ENCODE measurements at regions not wholly inside any gene's neighbourhood (a gene's known extent, or its start where the extent isn't known, plus 50 kb on each side); places are given as distances from the start of the nearest gene placed in this dataset.

DNA sequence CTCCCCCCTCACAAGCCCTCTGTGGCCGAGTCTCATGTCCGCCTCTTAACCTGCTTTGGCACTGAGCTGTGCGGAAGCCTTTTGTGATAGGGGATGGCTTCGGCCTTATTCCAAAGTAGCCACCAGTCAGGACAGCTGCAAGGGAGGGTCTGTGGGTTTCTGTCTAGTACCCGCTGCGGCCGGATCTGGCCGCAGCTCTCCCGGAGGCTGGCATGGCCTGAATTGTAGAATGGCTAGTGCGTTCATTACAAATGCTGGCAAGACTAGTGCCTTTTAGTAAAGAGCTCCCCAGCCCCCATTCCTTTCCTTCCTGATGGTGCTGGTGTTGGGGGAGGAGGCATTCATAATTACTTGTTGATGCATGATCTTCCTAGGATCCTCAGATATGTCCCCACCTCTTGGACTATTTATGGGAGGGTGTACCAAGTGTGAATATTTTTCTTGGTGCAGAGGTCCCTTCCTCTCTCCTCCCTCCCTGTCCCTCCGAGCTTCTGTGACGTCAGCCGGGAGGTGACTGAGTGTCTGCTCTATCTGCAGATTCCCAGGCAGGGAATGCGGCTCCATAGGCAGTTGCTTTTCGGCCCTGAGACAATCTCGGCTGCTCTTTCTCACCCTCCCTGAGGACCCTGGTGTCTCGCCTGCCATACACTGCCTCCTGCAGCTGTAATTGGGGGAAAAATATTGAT, 108.7 kb upstream of the E2F8 start:
- H3K9me3 ChIP-seq (ENCODE audit: control insufficient read depth, insufficient read depth, low read length), result no peaks in the 10 kb centered on the region; the same call in 1 of the 2 replicates
- peaks cover 11% of the 10 kb centered on the region; the same call in 1 of the 2 replicates for H3K4me1 ChIP-seq (ENCODE audit: insufficient read depth, low read length)
- no peaks in the 10 kb centered on the region for H3K36me3 ChIP-seq (ENCODE audit: insufficient read depth, low read length)
- H3K9ac ChIP-seq (ENCODE audit: low read depth, low read length), result no peak overlapping the region

DNA sequence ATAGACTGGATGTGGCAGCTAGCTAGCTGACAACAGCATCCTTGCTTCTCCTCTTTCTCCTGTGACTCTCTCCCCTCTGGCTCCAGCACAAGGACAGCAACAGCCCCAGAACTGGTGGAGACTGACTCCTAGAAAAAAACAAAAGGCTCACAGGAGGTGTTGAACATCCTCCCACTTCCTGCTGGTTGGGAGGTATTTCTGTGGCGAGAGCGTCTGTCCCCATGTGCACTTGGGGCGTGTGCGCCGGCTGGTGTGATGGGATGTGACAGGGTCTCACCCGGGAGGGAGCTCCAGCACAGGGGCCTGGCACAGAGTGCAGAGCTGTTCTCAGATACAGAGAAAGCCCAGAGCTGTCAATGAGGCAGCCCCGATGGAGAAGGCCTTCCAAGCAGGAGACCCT, 107.2 kb upstream of the E2F8 start:
- H3K9ac ChIP-seq (ENCODE audit: low read depth, low read length), result no peak overlapping the region

DNA sequence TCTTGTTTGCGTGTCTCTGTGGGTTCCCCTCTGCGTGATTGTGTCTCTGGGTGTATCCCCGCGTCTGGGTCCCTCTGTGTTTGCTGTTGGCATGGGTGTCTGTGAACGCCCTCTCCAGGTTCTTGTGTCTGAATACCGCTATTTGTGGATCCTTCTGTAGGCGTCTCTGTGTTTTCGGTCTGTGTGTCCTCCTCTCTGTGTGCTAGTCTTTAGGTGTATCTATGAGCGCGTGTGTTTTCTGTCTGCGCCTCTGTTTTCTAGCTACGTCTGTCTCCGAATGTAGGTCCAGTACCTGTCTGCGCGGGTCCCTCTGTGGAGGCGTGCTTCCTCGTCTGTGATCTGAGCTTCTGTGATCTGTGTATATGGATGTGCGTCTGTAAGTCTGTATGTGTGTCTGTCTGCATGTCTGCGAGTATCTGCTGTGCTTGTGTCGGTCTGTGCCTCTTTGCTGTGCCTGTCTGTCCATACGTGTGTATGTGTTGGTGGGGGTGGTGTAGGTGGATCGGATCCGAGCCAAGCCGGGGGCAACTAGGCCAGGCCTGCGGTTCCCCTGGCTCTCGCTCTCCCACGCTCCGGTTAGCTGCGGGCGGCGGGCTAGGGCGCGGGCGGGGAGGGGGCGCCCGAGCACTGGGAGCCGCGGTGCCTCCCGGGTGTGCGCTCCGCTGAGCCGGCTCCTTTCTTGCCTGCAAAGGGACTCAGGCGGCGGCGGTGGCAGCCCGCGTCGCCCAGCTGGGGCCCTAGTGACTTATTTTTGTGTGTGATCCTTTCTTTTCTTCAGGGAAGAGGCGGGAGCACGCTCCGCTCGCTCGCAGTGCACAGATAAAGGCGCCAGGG, 105.3 kb upstream of the E2F8 start:
- Histone ChIP-seq H3K9me3 (ENCODE audit: control insufficient read depth, insufficient read depth, low read length) (no peaks in the 10 kb centered on the region; the same call in 1 of the 2 replicates), H3K4me1 (ENCODE audit: insufficient read depth, low read length) (peaks cover 11% of the 10 kb centered on the region; the same call in 1 of the 2 replicates), H3K36me3 (ENCODE audit: insufficient read depth, low read length) (no peaks in the 10 kb centered on the region), H3K9ac (ENCODE audit: low read depth, low read length) (peak overlapping the region; percentile 45; the same call in 1 of the 2 replicates)

More for the DNA sequence above, 107.2 kb upstream of the E2F8 start:
- Histone ChIP-seq H3K4me1 (ENCODE audit: insufficient read depth, low read length) (peaks cover 11% of the 10 kb centered on the region; the same call in 1 of the 2 replicates), H3K9me3 (ENCODE audit: control insufficient read depth, insufficient read depth, low read length) (no peaks in the 10 kb centered on the region; the same call in 1 of the 2 replicates), H3K36me3 (ENCODE audit: insufficient read depth, low read length) (no peaks in the 10 kb centered on the region)

DNA sequence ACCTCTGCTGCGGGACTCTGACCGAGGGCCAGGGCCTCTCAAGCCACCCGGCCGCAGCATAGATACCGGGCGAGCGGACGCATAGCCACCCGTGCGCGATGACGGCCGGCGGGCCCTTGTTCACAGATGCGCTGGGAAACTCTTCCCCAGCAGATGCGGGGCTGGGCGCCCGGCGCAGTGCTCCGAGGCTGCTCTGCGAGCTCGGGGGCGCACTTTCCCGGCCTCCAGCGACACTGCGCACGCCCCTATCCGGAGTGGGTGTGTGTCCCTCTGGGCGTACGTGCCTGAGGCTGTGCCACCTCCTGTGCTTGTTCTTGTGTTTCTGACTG, 104.7 kb upstream of the E2F8 start:
- peak overlapping the region; percentile 45; the same call in 1 of the 2 replicates for H3K9ac ChIP-seq (ENCODE audit: low read depth, low read length)
- H3K9me3 ChIP-seq (ENCODE audit: control insufficient read depth, insufficient read depth, low read length), result no peaks in the 10 kb centered on the region; the same call in 1 of the 2 replicates
- H3K4me1 ChIP-seq (ENCODE audit: insufficient read depth, low read length), result peaks cover 11% of the 10 kb centered on the region; the same call in 1 of the 2 replicates
- H3K36me3 ChIP-seq (ENCODE audit: insufficient read depth, low read length), result no peaks in the 10 kb centered on the region

DNA sequence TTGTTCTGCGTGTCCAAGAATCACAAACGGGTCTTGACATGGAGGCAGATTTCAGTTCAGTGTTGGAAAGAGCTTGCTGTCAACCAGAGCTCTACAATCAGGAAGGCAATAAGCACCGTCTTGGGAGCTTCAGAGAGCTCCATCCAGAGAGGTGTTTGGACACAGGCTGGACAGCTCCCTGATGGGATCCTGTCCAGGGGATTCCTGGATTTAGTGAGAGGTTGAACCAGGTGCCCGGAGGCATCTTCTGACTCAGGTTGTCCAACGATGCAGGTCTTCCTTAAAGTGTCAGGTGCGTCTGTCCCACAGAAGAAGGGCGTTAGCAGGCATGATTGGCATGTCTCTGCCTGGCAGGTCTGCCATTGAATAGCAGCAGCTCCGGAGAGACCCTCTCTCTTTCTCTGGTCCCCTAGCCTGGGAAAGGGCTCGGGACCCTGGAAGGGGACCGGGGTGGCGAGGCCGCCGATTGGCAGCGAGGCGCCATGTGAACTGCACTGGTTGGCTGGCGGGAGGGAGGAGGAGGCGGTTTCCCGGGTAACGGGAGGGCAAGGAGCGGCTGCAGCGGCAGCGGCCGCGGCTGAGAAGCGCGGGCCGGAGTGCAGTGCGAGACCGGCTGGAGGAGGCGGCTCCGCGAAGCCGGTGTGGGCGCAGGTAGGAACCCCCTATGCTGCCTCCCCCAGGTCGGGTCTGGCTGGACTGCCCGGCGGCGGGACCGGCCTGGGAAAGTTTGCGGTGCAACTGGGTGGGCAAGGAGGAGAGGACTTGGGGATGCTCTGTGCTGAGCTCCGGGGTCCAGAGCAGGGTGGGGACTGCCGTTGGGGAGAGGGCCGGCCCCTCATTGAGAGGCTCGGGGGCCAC, 104.1 kb upstream of the E2F8 start:
- Histone ChIP-seq H3K9ac (ENCODE audit: low read depth, low read length) (peak overlapping the region; percentile 45; the same call in 1 of the 2 replicates), H3K36me3 (ENCODE audit: insufficient read depth, low read length) (no peaks in the 10 kb centered on the region), H3K9me3 (ENCODE audit: control insufficient read depth, insufficient read depth, low read length) (no peaks in the 10 kb centered on the region; the same call in 1 of the 2 replicates), H3K4me1 (ENCODE audit: insufficient read depth, low read length) (peaks cover 11% of the 10 kb centered on the region; the same call in 1 of the 2 replicates)

DNA sequence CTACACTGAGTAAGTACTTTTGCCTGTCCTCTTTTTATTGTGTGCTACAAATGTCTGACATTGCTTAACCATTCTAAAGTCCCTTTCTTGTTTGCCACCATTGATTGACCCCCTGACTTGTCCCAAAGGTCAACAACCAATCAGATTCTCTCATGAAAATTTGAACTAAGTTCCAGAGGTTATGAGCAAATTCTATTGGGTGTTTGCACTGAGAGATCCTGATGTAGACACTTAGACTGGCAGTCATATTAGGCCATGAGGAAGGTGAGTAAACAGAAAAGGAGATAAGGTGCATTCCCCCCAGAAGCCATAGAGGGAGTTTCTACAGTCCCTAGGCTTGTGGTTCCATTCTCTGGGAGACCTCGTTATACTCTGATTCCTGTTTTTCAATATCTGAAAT, 101.3 kb upstream of the E2F8 start:
- Histone ChIP-seq H3K36me3 (ENCODE audit: insufficient read depth, low read length) (no peaks in the 10 kb centered on the region), H3K4me1 (ENCODE audit: insufficient read depth, low read length) (peaks cover 6% of the 10 kb centered on the region; the same call in 1 of the 2 replicates), H3K9ac (ENCODE audit: low read depth, low read length) (no peak overlapping the region), H3K9me3 (ENCODE audit: control insufficient read depth, insufficient read depth, low read length) (no peaks in the 10 kb centered on the region; the same call in 1 of the 2 replicates)

DNA sequence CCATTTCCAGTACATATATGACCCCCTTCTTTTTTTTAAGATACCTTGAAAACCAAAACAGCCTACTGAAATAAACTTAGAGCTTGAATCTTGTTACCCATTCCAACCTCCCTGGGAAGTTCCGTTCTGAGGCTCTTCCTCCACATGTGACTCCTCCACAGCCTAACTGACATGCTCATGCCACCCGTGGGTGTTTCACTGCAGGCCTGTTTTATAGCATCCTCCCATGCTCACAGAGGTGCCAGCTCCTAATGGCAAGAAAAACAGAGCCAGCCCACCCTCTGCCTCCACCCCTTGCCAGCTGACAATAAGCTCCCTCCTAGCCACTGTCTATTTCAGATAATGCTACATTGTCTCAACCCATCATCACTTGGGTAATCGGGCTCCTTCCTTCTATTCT, 97.6 kb upstream of the E2F8 start:
- Histone ChIP-seq H3K9ac (ENCODE audit: low read depth, low read length) (no peak overlapping the region), H3K36me3 (ENCODE audit: insufficient read depth, low read length) (no peaks in the 10 kb centered on the region), H3K9me3 (ENCODE audit: control insufficient read depth, insufficient read depth, low read length) (no peaks in the 10 kb centered on the region), H3K4me1 (ENCODE audit: insufficient read depth, low read length) (no peaks in the 10 kb centered on the region)

DNA sequence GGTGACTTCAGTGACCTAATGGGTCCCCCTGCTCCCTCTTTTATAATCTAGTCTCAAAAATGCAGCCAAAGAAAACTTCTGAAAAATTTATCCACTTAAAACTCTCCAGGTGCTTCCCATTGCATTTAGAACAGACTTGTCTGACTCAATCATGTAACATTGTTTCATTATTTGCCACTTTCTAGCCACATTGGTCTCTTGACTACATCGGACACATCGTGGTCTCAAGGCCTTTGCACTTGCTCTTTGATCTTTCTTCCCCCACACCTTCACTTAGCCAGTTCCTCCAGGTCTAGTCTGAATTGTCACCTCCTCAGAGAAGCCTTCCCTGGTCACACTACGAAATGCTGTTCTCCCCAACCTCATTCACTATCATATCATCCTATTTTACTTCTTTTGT, 97.0 kb upstream of the E2F8 start:
- Histone ChIP-seq H3K9me3 (ENCODE audit: control insufficient read depth, insufficient read depth, low read length) (no peaks in the 10 kb centered on the region), H3K4me1 (ENCODE audit: insufficient read depth, low read length) (no peaks in the 10 kb centered on the region), H3K9ac (ENCODE audit: low read depth, low read length) (no peak overlapping the region), H3K36me3 (ENCODE audit: insufficient read depth, low read length) (no peaks in the 10 kb centered on the region)

DNA sequence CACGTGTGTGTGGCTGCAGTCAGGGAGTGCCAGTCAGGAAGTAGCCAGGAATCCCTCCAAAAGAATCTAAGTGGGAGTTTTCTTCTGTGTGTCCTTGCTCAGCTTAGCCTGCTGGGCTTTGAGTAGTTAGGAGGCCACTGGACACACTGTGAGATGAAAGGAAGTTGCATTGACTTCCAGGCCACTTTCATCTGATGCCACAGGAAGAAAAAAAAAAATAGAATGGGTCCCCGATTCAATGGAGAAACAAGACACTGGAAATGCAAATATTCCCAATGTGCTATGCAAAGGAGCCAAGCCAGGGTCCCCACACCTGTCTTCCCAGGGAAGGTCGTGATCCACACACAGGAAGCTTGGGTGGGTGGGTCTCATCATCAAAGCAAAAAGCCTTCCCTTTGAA, 95.6 kb upstream of the E2F8 start:
- Histone ChIP-seq H3K4me1 (ENCODE audit: insufficient read depth, low read length) (no peaks in the 10 kb centered on the region), H3K9me3 (ENCODE audit: control insufficient read depth, insufficient read depth, low read length) (no peaks in the 10 kb centered on the region), H3K36me3 (ENCODE audit: insufficient read depth, low read length) (no peaks in the 10 kb centered on the region), H3K9ac (ENCODE audit: low read depth, low read length) (no peak overlapping the region)

DNA sequence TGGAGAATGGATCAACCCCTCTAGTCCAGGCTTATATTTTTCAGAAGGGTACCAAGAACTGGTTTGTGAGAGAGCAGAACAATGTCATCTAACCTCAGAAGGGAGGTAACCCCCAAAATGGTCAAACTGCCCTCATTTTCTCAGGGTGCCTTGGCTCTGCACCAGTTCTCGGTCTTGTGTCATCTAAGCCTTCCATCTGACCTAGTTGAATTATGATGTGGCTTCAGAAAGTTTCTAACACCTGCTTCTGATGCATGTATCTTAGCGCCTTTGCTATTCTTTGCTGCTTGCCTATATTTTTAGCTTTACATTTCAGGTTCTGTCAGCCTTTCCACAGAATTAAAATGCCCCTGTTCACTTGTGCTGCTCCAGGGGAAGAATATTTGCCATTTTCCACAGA, 91.7 kb upstream of the E2F8 start:
- no peak overlapping the region for H3K9ac ChIP-seq (ENCODE audit: low read depth, low read length)
- H3K36me3 ChIP-seq (ENCODE audit: insufficient read depth, low read length), result no peaks in the 10 kb centered on the region
- H3K9me3 ChIP-seq (ENCODE audit: control insufficient read depth, insufficient read depth, low read length), result no peaks in the 10 kb centered on the region
- no peaks in the 10 kb centered on the region for H3K4me1 ChIP-seq (ENCODE audit: insufficient read depth, low read length)

DNA sequence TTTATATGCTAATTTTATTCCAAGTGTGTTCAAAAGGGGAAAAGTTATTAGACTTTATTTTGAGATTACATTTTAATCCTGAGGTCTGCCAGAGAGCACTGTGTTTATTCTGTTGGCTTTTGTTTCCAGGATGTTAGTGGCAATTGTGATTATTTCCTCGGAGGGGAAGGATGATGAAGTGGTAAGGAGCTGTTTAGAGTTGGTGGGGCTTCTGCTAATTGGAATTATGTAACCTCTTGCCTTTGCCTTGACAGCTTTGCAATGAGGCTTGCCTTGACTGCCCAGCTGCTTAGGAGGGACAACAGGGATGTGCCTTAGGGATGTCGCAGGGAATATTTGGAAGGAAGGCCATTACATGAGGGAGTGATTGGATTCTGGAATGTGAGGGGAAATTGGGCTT, 89.7 kb upstream of the E2F8 start:
- Histone ChIP-seq H3K4me1 (ENCODE audit: insufficient read depth, low read length) (no peaks in the 10 kb centered on the region), H3K9ac (ENCODE audit: low read depth, low read length) (no peak overlapping the region), H3K9me3 (ENCODE audit: control insufficient read depth, insufficient read depth, low read length) (no peaks in the 10 kb centered on the region), H3K36me3 (ENCODE audit: insufficient read depth, low read length) (no peaks in the 10 kb centered on the region)

DNA sequence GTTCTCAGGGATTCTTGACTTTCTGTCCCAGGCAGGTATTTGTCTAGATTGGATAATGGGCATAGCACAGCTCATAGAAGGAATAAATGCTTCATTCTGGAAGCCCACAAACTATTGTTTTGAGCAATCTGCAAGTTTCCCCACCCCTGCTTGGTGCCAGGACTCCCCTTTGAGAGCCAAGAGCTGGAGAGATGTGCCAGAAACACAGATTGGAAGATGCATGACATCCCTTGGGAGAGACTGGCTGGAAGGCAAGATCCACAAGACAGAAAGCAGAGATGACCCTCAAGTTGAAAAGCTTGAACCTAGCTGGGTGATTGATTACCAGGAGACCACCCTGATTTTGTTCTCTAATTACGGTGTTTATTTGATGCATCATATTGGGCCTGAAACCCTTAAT, 89.2 kb upstream of the E2F8 start:
- H3K9ac ChIP-seq (ENCODE audit: low read depth, low read length), result no peak overlapping the region
- H3K4me1 ChIP-seq (ENCODE audit: insufficient read depth, low read length), result no peaks in the 10 kb centered on the region
- no peaks in the 10 kb centered on the region for H3K36me3 ChIP-seq (ENCODE audit: insufficient read depth, low read length)
- no peaks in the 10 kb centered on the region for H3K9me3 ChIP-seq (ENCODE audit: control insufficient read depth, insufficient read depth, low read length)

DNA sequence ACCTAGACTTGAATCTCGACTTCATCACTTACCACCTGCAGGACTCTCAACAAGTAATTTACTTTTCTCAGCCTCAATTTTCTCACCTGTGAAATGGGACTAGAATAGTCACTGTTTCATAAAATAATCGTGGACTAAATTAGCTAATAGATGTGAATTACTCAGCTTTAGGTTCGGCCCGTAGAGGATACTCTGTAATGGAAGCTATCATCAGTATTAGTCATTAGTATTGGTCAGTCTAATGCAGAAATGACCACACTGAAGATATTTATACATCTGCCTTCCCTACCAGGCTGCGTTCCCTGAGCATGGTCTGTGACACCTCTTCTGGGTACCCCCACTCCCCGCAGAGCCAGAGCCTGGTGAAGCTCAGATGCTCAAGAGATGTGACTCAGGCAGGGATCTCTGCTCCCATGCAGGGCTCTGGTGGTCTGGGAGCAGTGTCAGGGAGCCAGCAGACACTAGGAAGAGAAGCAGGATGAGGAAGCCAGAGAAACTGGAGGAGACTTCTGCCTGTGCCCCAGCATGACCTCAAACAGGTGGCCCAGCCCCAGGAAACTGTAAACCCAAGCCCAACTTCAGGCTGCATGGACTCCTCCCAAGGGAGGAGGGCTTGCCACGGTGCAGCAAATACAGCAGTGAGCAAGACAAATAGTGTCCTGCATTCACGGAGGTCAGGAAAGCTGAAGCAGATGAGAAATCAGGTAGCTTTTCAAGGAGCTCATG, 88.0 kb upstream of the E2F8 start:
- Histone ChIP-seq H3K9ac (ENCODE audit: low read depth, low read length) (no peak overlapping the region), H3K4me1 (ENCODE audit: insufficient read depth, low read length) (no peaks in the 10 kb centered on the region), H3K36me3 (ENCODE audit: insufficient read depth, low read length) (no peaks in the 10 kb centered on the region), H3K9me3 (ENCODE audit: control insufficient read depth, insufficient read depth, low read length) (no peaks in the 10 kb centered on the region)

DNA sequence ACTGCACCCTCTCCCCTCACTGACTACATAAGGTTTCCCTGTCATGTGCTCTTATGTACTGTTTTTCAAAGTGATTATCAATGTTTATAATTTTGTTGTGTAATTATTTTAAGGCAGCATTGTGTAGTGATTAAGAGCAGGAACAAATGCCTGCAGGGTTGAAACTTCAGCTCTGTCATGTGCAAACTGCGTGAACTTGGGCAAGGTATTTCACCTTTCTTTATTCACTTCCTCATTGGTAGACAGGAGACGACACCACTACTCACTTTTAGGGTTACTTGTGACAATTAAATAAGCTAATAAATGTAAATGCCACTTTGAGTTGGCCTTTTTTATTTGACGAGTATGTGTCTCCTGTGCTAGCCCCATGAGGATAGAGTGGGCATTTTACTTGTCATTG, 86.5 kb upstream of the E2F8 start:
- no peaks in the 10 kb centered on the region for H3K9me3 ChIP-seq (ENCODE audit: control insufficient read depth, insufficient read depth, low read length)
- H3K9ac ChIP-seq (ENCODE audit: low read depth, low read length), result no peak overlapping the region
- H3K4me1 ChIP-seq (ENCODE audit: insufficient read depth, low read length), result no peaks in the 10 kb centered on the region
- H3K36me3 ChIP-seq (ENCODE audit: insufficient read depth, low read length), result no peaks in the 10 kb centered on the region

All from ES-I3 (cell line).